ENCODE measurements at regions not wholly inside any gene's neighbourhood (a gene's known extent, or its start where the extent isn't known, plus 50 kb on each side); places are given as distances from the start of the nearest gene placed in this dataset.
"Not testable (repeated sequence)": the region's sequence is repeated elsewhere in the genome, so short reads cannot be mapped to it uniquely, and the experiment has no call there.

- TF ChIP-seq POLR2AphosphoS5 (IDR thresholded peaks at IDR 0.05; ENCODE audit: low read depth, low read length); POLR2A (IDR thresholded peaks at IDR 0.05; ENCODE audit: low read depth, low read length); TAF1 (IDR thresholded peaks at IDR 0.05; ENCODE audit: low read depth, low read length); SPI1 (IDR thresholded peaks at IDR 0.05; ENCODE audit: low read depth, low read length); POU2F2 (IDR thresholded peaks at IDR 0.05; ENCODE audit: low read depth, low read length); PAX5 (IDR thresholded peaks at IDR 0.05; ENCODE audit: insufficient read depth, low read length, severe bottlenecking): not testable (repeated sequence)
Observed at GRCh38 chr20:47912786-47913501, 127.7 kb upstream of the SULF2 start.
